HG03442 (cell line): ENCODE measurements at regions not wholly inside any gene's neighbourhood (a gene's known extent, or its start where the extent isn't known, plus 50 kb on each side); places are given as distances from the start of the nearest gene placed in this dataset.

Experiments used
- ATAC-seq: cut with Tn5 transposase; IDR thresholded peaks from one replicate; pipeline ENCODE4 v1.9.1; 2021; ENCODE audit warnings: mild to moderate bottlenecking, moderate library complexity; ENCODE audit not compliant: unreplicated experiment

GRCh38 chr22:48207919-48208535 is 1445.6 kb downstream of the TBC1D22A start:
- ATAC-seq = no peak

GRCh38 chr22:48205790-48206189 is 1443.3 kb downstream of the TBC1D22A start:
- no peak for ATAC-seq

GRCh38 chr22:48205161-48205560 is 1442.7 kb downstream of the TBC1D22A start:
- no peak for ATAC-seq

- ATAC-seq = no peak
These were observed 1441.8 kb downstream of the TBC1D22A start for GRCh38 chr22:48204296-48204695.

- ATAC-seq = no peak
These were observed 1437.2 kb downstream of the TBC1D22A start for GRCh38 chr22:48199667-48200066.

GRCh38 chr22:48198489-48199459 is 1436.3 kb downstream of the TBC1D22A start:
- no peak for ATAC-seq

GRCh38 chr22:48197189-48197690 is 1434.8 kb downstream of the TBC1D22A start:
- no peak for ATAC-seq

GRCh38 chr22:48192920-48193319 is 1430.5 kb downstream of the TBC1D22A start:
- no peak for ATAC-seq

- ATAC-seq = no peak
These were observed 1429.6 kb downstream of the TBC1D22A start for GRCh38 chr22:48192071-48192470.

- no peak for ATAC-seq
These were observed 1425.8 kb downstream of the TBC1D22A start for GRCh38 chr22:48188231-48188721.

GRCh38 chr22:48187356-48187755 is 1424.9 kb downstream of the TBC1D22A start:
- ATAC-seq = no peak

GRCh38 chr22:48186146-48186790 is 1423.8 kb downstream of the TBC1D22A start:
- ATAC-seq = no peak

- no peak for ATAC-seq
These were observed 1422.9 kb downstream of the TBC1D22A start for GRCh38 chr22:48185071-48186055.

GRCh38 chr22:48182846-48183805 is 1420.7 kb downstream of the TBC1D22A start:
- no peak for ATAC-seq

- no peak for ATAC-seq
These were observed 1419.6 kb downstream of the TBC1D22A start for GRCh38 chr22:48182031-48182430.

GRCh38 chr22:48181263-48181955 is 1419.0 kb downstream of the TBC1D22A start:
- ATAC-seq = no peak

- no peak for ATAC-seq
These were observed 1418.2 kb downstream of the TBC1D22A start for GRCh38 chr22:48180631-48181030.
